B cell (primary cell): ENCODE measurements at regions not wholly inside any gene's neighbourhood (a gene's known extent, or its start where the extent isn't known, plus 50 kb on each side); places are given as distances from the start of the nearest gene placed in this dataset.

Source experiments
- ATAC-seq: fragments of 200-7000 bp; cut with Tn5 transposase; one replicate; pipeline ENCODE4 v1.10.0; 2021; ENCODE audit warnings: low read depth, mild to moderate bottlenecking, moderate number of reproducible peaks, moderate library complexity
- CTCF ChIA-PET: fragments of 350-600 bp; sonication (Branson Sonifier 250); formaldehyde crosslinking; loops from one replicate; lab custom pipeline; 2021; ENCODE audit warnings: antibody characterized with exemption, inconsistent platforms; lab: Charles Lee
- POLR2A ChIA-PET: fragments of 350-600 bp; sonication (Branson Sonifier 250); formaldehyde crosslinking; loops from one replicate; lab custom pipeline; 2021; ENCODE audit warnings: antibody characterized with exemption; lab: Charles Lee
- DNase-seq: peaks from one replicate; pipeline ENCODE4 v3.0.0; 2013
- H2AFZ ChIP-seq: 2 replicates; pipeline ENCODE4 v1.6.1; 2012; ENCODE audit warnings: mild to moderate bottlenecking, low read depth, low read length; ENCODE audit not compliant: insufficient read depth, poor library complexity, severe bottlenecking
- H3K27ac ChIP-seq, 2 donors: 1 replicate in 1 of 2; 2 replicates in 1 of 2; pipeline ENCODE4 v1.5.1; 2012 to 2013; ENCODE audit warnings: low read length in 2 of 2, mild to moderate bottlenecking in 2 of 2, moderate library complexity in 1 of 2
- H3K27me3 ChIP-seq, 4 experiments: fragments of 200-600 bp in 1 of 4; sonication (generic) in 1 of 4; replicated peaks in 1 of 4; 1 replicate in 2 of 4; 2 replicates in 2 of 4; pipeline versions ENCODE4 v1.6.1 to v1.7.0; 2013 to 2016; ENCODE audit warnings: low read length in 3 of 4, mild to moderate bottlenecking in 2 of 4, mixed read lengths in 1 of 4, moderate library complexity in 1 of 4; ENCODE audit not compliant: insufficient read depth in 4 of 4, control insufficient read depth in 3 of 4; ENCODE audit errors: control extremely low read depth in 1 of 4
- H3K36me3 ChIP-seq, 2 experiments: replicated peaks in 1 of 2; 1 replicate in 1 of 2; 2 replicates in 1 of 2; pipeline versions ENCODE4 v1.6.1 to v1.7.1; 2013; ENCODE audit warnings: low read length in 1 of 2; ENCODE audit not compliant: insufficient read depth in 2 of 2, control insufficient read depth in 1 of 2; ENCODE audit errors: control extremely low read depth in 1 of 2, extremely low read depth in 1 of 2
- H3K4me1 ChIP-seq, 2 donors: fragments of 200-600 bp in 1 of 2; sonication (generic) in 1 of 2; 1 replicate in 1 of 2; 2 replicates in 1 of 2; pipeline versions ENCODE4 v1.5.1 to v1.6.1; 2013 to 2017; ENCODE audit warnings: low read length in 2 of 2; ENCODE audit not compliant: control insufficient read depth in 2 of 2, insufficient read depth in 2 of 2
- H3K4me2 ChIP-seq: replicated peaks from 2 replicates; pipeline ENCODE3; 2012; ENCODE audit warnings: mild to moderate bottlenecking, low read depth, low read length; ENCODE audit not compliant: poor library complexity, severe bottlenecking
- H3K4me3 ChIP-seq, 5 experiments: fragments of 200-600 bp in 1 of 5; sonication (generic) in 1 of 5; 1 replicate in 3 of 5; 2 replicates in 2 of 5; pipeline versions ENCODE4 v1.5.1 to v1.7.0; 2011 to 2016; ENCODE audit warnings: low read length in 4 of 5, mild to moderate bottlenecking in 4 of 5, low read depth in 2 of 5, control low read depth in 1 of 5, moderate library complexity in 1 of 5; ENCODE audit not compliant: insufficient read depth in 1 of 5; ENCODE audit errors: control extremely low read depth in 1 of 5, extremely low read depth in 1 of 5
- H3K79me2 ChIP-seq: fragments of 200-600 bp; sonication (generic); one replicate; pipeline ENCODE4 v1.6.0; 2016; ENCODE audit warnings: low read length; ENCODE audit not compliant: control insufficient read depth, insufficient read depth
- H3K9ac ChIP-seq: fragments of 200-600 bp; sonication (generic); 2 replicates; pipeline ENCODE4 v1.6.1; 2017; ENCODE audit warnings: mild to moderate bottlenecking, low read length, moderate library complexity
- H3K9me3 ChIP-seq, 3 donors: one replicate each; pipeline versions ENCODE4 v1.6.1 to v1.7.1; 2013; ENCODE audit warnings: low read length in 2 of 3; ENCODE audit not compliant: control insufficient read depth in 2 of 3, insufficient read depth in 1 of 3; ENCODE audit errors: control extremely low read depth in 1 of 3
- H4K20me1 ChIP-seq: 2 replicates; pipeline ENCODE4 v1.6.0; 2012; ENCODE audit warnings: mild to moderate bottlenecking, low read length; ENCODE audit not compliant: insufficient read depth, control insufficient read depth, poor library complexity, severe bottlenecking
- H3K27ac Mint-ChIP-seq: one replicate; pipeline ENCODE4 v1.8.0; 2021; ENCODE audit warnings: mixed read lengths
- H3K27me3 Mint-ChIP-seq: one replicate; pipeline ENCODE4 v1.8.0; 2021; ENCODE audit warnings: mixed read lengths
- H3K4me1 Mint-ChIP-seq: one replicate; pipeline ENCODE4 v1.8.0; 2021; ENCODE audit warnings: mixed read lengths
- H3K4me3 Mint-ChIP-seq: one replicate; pipeline ENCODE4 v1.8.0; 2021; ENCODE audit warnings: mixed read lengths
- H3K9me3 Mint-ChIP-seq: one replicate; pipeline ENCODE4 v1.8.0; 2022; ENCODE audit warnings: mixed read lengths; ENCODE audit not compliant: insufficient read depth
- EZH2 ChIP-seq: IDR thresholded peaks from 2 replicates; pipeline ENCODE4 v1.6.1; 2012; ENCODE audit warnings: borderline replicate concordance, low read depth, mild to moderate bottlenecking, moderate library complexity, low read length; ENCODE audit not compliant: insufficient read depth, poor library complexity, severe bottlenecking
- WGBS: methylation state at CpG from one replicate; pipeline ENCODE4 v1.1.5; 2013; ENCODE audit warnings: missing lambda C conversion rate; ENCODE audit not compliant: insufficient coverage; 5-methylcytosine and 5-hydroxymethylcytosine counted together
- intact Hi-C: fragments of 100-400 bp; cut with micrococcal nuclease; formaldehyde crosslinking; loops from one replicate; pipeline ENCODE4 v1.10.0; 2022
- TF ChIP-seq, protein P1 (sequence below): fragments of 200-600 bp; IDR thresholded peaks from one replicate; pipeline ENCODE4 v1.8.0; 2022; ENCODE audit warnings: antibody characterized with exemption, mild to moderate bottlenecking

DNA sequence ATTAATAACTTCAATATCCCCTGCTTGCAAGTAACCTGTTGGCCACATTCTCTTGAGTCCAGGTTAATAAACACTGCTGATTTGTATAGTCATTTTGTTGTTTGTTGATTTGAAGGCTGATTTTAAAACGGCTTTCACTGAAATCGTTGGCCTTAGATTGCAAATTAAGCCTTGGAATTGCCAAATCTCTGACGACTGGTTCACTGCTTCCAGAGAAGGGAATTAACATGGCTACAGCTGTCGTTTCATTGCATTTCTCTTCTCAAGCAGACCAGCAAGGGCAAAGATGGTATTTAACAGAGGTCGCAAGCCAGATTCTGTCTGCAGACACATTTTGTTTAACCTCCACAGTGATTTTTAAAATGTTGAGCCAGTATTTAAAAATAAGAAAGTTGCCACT is 470.9 kb downstream of the TFAP2A start:
- Histone ChIP-seq H3K4me2 (no peak overlapping the region), H3K4me3 (no peak overlapping the region), H3K36me3 (no peaks in the 10 kb centered on the region), H3K79me2 (no peaks in the 10 kb centered on the region), H3K9me3 (peaks cover 0 to 5% (median 3%) of the 10 kb centered on the region in 3 donors), H4K20me1 (no peaks in the 10 kb centered on the region), H3K9ac (no peak overlapping the region), H3K27ac (no peak overlapping the region), H3K4me1 (no peaks in the 10 kb centered on the region), H2AFZ (no peak overlapping the region), H3K27me3 (no peaks in the 10 kb centered on the region)
- intact Hi-C loops = no loop called here
- TF ChIP-seq, protein P1, sequence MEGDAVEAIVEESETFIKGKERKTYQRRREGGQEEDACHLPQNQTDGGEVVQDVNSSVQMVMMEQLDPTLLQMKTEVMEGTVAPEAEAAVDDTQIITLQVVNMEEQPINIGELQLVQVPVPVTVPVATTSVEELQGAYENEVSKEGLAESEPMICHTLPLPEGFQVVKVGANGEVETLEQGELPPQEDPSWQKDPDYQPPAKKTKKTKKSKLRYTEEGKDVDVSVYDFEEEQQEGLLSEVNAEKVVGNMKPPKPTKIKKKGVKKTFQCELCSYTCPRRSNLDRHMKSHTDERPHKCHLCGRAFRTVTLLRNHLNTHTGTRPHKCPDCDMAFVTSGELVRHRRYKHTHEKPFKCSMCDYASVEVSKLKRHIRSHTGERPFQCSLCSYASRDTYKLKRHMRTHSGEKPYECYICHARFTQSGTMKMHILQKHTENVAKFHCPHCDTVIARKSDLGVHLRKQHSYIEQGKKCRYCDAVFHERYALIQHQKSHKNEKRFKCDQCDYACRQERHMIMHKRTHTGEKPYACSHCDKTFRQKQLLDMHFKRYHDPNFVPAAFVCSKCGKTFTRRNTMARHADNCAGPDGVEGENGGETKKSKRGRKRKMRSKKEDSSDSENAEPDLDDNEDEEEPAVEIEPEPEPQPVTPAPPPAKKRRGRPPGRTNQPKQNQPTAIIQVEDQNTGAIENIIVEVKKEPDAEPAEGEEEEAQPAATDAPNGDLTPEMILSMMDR = no peak
- TF ChIP-seq EZH2 = no peak
- Mint-ChIP-seq H3K27me3 (no peaks in the 10 kb centered on the region), H3K4me3 (no peak overlapping the region), H3K4me1 (no peaks in the 10 kb centered on the region), H3K27ac (no peak overlapping the region), H3K9me3 (peaks cover 6% of the 10 kb centered on the region)
- POLR2A ChIA-PET = no interaction called here
- WGBS = 92% methylated on average over 4 of the region's 5 CpGs
- CTCF ChIA-PET = no interaction called here
- ATAC-seq (no peak), DNase-seq (no peak)

GRCh38 chr6:9943026-9943425 is 471.8 kb downstream of the TFAP2A start:
- H3K4me3 Mint-ChIP-seq = no peak overlapping the region
- ATAC-seq (no peak), DNase-seq (no peak)
- no peaks in the 10 kb centered on the region for H3K27me3 Mint-ChIP-seq
- peaks cover 0 to 5% (median 3%) of the 10 kb centered on the region in 3 donors for H3K9me3 ChIP-seq
- H3K4me1 Mint-ChIP-seq = no peaks in the 10 kb centered on the region
- H2AFZ ChIP-seq = no peak overlapping the region
- 90% methylated on average over 9 of the region's 9 CpGs for WGBS
- no peaks in the 10 kb centered on the region for H3K4me1 ChIP-seq
- TF ChIP-seq, protein P1 = no peak
- no peak for TF ChIP-seq EZH2
- ChIA-PET POLR2A (no interaction called here), CTCF (no interaction called here)
- H4K20me1 ChIP-seq = no peaks in the 10 kb centered on the region
- no peak overlapping the region for H3K4me3 ChIP-seq
- no peaks in the 10 kb centered on the region for H3K79me2 ChIP-seq
- H3K27ac Mint-ChIP-seq = no peak overlapping the region
- H3K36me3 ChIP-seq = no peaks in the 10 kb centered on the region
- no peak overlapping the region for H3K27ac ChIP-seq
- H3K9me3 Mint-ChIP-seq = peaks cover 6% of the 10 kb centered on the region
- H3K4me2 ChIP-seq = no peak overlapping the region
- no peaks in the 10 kb centered on the region for H3K27me3 ChIP-seq
- no peak overlapping the region for H3K9ac ChIP-seq
- intact Hi-C loops = no loop called here
